ENCODE measurements at regions not wholly inside any gene's neighbourhood (a gene's known extent, or its start where the extent isn't known, plus 50 kb on each side); places are given as distances from the start of the nearest gene placed in this dataset.
A peak's percentile ranks its signal among the peaks of the same experiment; 100 is the strongest.

GRCh38 chr6:134828641-134829040 lies 121.3 kb downstream of the ALDH8A1 start:
- Histone ChIP-seq H3K4me3 (no peak overlapping the region), H3K36me3 (replicated peaks in 1 of 2) (no peaks in the 10 kb centered on the region), H3K27ac (no peak overlapping the region), H3K4me1 (replicated peaks in 1 of 2) (peaks cover 0 to 10% of the 10 kb centered on the region in 2 donors), H3K9me3 (replicated peaks in 1 of 3) (no peaks in the 10 kb centered on the region), H3K27me3 (no peaks in the 10 kb centered on the region)
- DNase-seq, result no peak
- intact Hi-C loops (cut with DNase I), result no loop called here
- 79 to 94% (median 86%) methylated on average over 2 to 5 of the region's 5 CpGs for WGBS, 4 donors
- TF ChIP-seq CTCF (IDR thresholded peaks at IDR 0.05) (no peak), POLR2A (IDR thresholded peaks at IDR 0.05) (no peak)

- no peaks in the 10 kb centered on the region for H3K9me3 ChIP-seq (replicated peaks in 1 of 3)
- peaks cover 0 to 10% of the 10 kb centered on the region in 2 donors for H3K4me1 ChIP-seq (replicated peaks in 1 of 2)
- no peak overlapping the region for H3K4me3 ChIP-seq
- H3K27ac ChIP-seq, result peak overlapping the region in 1 of 5 donors; percentile 22
- intact Hi-C loops (cut with DNase I), result no loop called here
- peak; percentile 84 to 94 (median 91) for DNase-seq
- no peaks in the 10 kb centered on the region for H3K36me3 ChIP-seq (replicated peaks in 1 of 2)
- H3K27me3 ChIP-seq, result no peaks in the 10 kb centered on the region
- TF ChIP-seq POLR2A (IDR thresholded peaks at IDR 0.05), result no peak
- TF ChIP-seq CTCF (IDR thresholded peaks at IDR 0.05), result peak in 3 of 6 experiments; percentile 30 to 44 (median 36)
- 71 to 97% (median 80%) methylated on average over 3 of the region's 3 CpGs for WGBS, 4 donors
These were observed 122.8 kb downstream of the ALDH8A1 start for GRCh38 chr6:134826889-134827737.

GRCh38 chr6:134823710-134824034 lies 126.2 kb downstream of the ALDH8A1 start:
- H3K9me3 ChIP-seq (replicated peaks in 1 of 3), result no peaks in the 10 kb centered on the region
- H3K27ac ChIP-seq, result no peak overlapping the region
- 58 to 74% (median 71%) methylated on average over 2 of the region's 2 CpGs for WGBS, 4 donors
- no peaks in the 10 kb centered on the region for H3K36me3 ChIP-seq (replicated peaks in 1 of 2)
- TF ChIP-seq CTCF (IDR thresholded peaks at IDR 0.05), result no peak
- TF ChIP-seq POLR2A (IDR thresholded peaks at IDR 0.05), result no peak
- DNase-seq, result no peak
- peaks cover 0 to 10% of the 10 kb centered on the region in 2 donors for H3K4me1 ChIP-seq (replicated peaks in 1 of 2)
- no peak overlapping the region for H3K4me3 ChIP-seq
- intact Hi-C loops (cut with DNase I), result loop anchor here (5.0 kb wide), 2 partner anchors 656 to 661 kb away; no protein-coding TSS in a partner anchor
- H3K27me3 ChIP-seq, result no peaks in the 10 kb centered on the region

- TF ChIP-seq POLR2A (IDR thresholded peaks at IDR 0.05), result no peak
- peak; percentile 65 to 99 (median 94) for TF ChIP-seq CTCF (IDR thresholded peaks at IDR 0.05)
- Histone ChIP-seq H3K27ac (peak overlapping the region in 1 of 5 donors; percentile 44), H3K27me3 (no peaks in the 10 kb centered on the region), H3K9me3 (replicated peaks in 1 of 3) (no peaks in the 10 kb centered on the region), H3K4me1 (replicated peaks in 1 of 2) (peaks cover 0 to 10% of the 10 kb centered on the region in 2 donors), H3K4me3 (no peak overlapping the region), H3K36me3 (replicated peaks in 1 of 2) (no peaks in the 10 kb centered on the region)
- WGBS, 4 donors, result 9 to 11% (median 9%) methylated on average over 10 of the region's 10 CpGs
- peak; percentile 22 to 63 (median 49) for DNase-seq
- intact Hi-C loops (cut with DNase I), result loop anchor here (5.0 kb wide), 2 partner anchors 656 to 661 kb away; no protein-coding TSS in a partner anchor
These were observed 126.8 kb downstream of the ALDH8A1 start for GRCh38 chr6:134822920-134823709.

Measured in adrenal gland (tissue), 9 donors.